ENCODE measurements at regions not wholly inside any gene's neighbourhood (a gene's known extent, or its start where the extent isn't known, plus 50 kb on each side); places are given as distances from the start of the nearest gene placed in this dataset.

DNA sequence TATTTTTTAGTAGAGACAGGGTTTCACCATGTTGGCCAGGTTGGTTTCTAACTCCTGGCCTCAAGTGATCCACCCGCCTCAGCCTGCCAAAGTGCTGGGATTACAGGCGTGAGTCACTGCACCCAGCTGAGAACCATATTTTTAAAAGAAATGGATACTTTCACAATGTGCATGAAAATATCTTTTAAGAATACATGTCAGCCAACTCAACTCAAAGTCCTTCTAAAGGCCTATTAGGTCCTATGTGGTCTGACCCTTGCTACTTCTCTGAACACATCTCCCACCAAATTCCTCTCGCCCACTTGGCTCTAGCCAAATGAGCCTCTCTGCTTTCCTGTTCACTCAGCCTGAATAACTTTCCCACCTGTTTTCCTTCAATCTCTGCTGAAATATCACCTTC lies 119.6 kb downstream of the MTX2 start:
- POLR2A ChIA-PET (ENCODE audit: low non-redundant PET): no interaction called here
- no peak overlapping the region for H3K27ac ChIP-seq
- CTCF ChIA-PET: no interaction called here
- DNase-seq (ENCODE audit: low spot score): no peak
- TF ChIP-seq, protein P1, sequence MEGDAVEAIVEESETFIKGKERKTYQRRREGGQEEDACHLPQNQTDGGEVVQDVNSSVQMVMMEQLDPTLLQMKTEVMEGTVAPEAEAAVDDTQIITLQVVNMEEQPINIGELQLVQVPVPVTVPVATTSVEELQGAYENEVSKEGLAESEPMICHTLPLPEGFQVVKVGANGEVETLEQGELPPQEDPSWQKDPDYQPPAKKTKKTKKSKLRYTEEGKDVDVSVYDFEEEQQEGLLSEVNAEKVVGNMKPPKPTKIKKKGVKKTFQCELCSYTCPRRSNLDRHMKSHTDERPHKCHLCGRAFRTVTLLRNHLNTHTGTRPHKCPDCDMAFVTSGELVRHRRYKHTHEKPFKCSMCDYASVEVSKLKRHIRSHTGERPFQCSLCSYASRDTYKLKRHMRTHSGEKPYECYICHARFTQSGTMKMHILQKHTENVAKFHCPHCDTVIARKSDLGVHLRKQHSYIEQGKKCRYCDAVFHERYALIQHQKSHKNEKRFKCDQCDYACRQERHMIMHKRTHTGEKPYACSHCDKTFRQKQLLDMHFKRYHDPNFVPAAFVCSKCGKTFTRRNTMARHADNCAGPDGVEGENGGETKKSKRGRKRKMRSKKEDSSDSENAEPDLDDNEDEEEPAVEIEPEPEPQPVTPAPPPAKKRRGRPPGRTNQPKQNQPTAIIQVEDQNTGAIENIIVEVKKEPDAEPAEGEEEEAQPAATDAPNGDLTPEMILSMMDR (conservative IDR thresholded peaks at IDR 0.05; ENCODE audit: low read depth): no peak

DNA sequence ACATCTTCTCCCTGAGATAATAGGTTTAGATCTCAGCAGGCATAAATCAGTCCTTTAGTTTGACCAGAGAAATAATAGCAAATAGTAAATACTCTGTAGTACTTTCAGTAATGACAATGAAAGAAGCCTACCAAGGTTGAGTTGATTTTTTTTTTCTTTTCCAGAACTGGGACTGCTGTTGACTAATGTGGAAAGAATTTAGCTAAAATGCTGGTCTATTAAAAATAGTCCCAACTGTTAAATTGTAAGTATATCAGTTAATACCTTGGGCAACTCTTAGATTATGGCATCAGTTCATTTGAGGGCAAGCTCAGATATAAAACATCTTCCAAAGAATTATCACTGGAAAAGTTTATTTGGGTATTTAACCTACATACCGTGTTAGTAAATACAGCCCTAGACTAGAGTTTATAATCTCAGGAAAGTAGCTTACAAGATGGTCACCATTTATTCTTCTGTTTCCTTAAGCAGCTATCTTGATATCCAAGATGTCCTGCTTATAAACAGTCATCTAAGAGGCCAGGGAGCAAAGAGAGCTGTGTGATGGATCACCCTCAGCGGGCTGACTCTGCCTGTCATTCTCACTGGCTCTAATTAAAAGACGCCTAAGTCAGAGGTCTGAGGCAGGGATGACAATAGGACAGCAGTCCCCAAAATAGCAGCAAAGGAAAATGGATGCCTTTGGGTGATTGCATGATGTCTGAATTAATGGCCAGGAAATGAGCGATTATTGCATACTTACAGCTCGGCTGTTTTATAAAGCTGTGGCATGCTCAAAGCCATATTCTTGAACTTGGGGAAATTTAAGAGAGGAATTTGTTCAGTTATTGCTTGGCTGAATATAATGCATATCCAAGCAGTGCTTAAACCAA lies 121.3 kb downstream of the MTX2 start:
- TF ChIP-seq, protein P1 (conservative IDR thresholded peaks at IDR 0.05; ENCODE audit: low read depth): no peak
- ChIA-PET POLR2A (ENCODE audit: low non-redundant PET) (no interaction called here), CTCF (no interaction called here)
- no peak for DNase-seq (ENCODE audit: low spot score)
- H3K27ac ChIP-seq: no peak overlapping the region

DNA sequence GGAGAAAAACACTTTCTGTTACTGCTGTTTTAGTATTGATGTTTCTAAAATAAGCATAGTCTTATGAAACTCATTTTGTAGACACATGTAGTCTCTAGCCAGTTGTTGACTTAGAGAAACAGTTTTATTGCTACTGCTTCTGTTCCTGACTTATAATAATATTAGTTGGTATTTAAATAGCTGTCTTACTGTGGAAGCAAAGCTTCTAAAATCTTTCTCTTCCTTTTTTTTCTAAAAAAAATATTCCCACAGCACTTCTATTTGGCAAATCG lies 121.8 kb downstream of the MTX2 start:
- ChIA-PET POLR2A (ENCODE audit: low non-redundant PET) (no interaction called here), CTCF (no interaction called here)
- TF ChIP-seq, protein P1 (conservative IDR thresholded peaks at IDR 0.05; ENCODE audit: low read depth): no peak
- no peak for DNase-seq (ENCODE audit: low spot score)
- H3K27ac ChIP-seq: no peak overlapping the region

DNA sequence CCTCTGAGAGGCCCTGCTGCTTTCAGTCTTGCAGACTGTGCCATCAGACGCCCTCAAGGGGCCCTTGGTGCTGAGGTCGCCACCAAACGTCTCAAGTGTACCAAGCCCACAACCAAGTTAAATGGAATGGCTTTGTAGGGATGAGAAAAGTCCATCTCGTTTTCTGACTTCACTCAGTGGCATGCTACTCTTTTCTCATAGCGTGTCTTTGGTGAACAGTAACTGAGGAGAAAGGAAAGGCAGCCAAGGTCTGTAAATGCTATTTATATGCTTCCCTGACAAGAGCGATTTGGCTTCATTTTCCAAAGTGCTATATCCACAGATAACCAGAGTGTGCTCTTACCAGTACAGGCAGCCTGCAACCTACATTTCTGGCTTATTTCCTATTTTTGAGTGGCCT lies 123.0 kb downstream of the MTX2 start:
- TF ChIP-seq, protein P1 (conservative IDR thresholded peaks at IDR 0.05; ENCODE audit: low read depth): no peak
- CTCF ChIA-PET: no interaction called here

DNA sequence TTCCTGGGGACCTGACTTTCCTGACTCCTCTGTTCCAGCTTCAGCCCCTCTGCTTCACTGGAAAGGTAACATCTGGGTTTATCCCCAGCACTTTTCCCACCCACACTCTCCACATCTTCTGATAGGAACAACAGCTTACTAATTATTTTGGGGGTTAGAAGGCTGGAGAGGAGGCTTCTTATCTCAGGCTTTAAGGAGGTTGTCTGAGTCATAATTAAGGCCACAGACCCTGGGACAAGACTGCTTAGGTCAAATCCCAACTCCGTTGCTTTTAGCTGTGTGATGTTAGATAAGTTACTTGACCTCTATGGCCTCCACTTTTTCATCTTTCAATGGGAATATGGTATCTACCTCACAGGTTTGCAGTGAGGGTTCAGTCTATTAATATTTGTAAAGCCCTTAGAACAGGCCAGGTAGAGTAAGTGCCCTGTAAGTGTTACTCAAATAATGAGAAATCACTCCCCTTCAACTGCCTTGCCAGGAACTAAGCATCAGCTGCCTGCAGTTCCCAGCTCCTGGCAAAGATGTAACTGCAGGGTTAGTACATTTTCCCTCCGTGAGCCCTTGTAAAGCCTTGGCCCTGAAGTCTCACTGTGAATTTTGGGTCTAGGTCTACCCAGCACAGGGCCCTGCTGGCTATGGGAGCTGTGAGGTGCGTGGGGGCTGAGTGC lies 123.6 kb downstream of the MTX2 start:
- CTCF ChIA-PET: no interaction called here
- no peak overlapping the region for H3K27ac ChIP-seq
- no peak for DNase-seq (ENCODE audit: low spot score)
- POLR2A ChIA-PET (ENCODE audit: low non-redundant PET): no interaction called here
- TF ChIP-seq, protein P1 (conservative IDR thresholded peaks at IDR 0.05; ENCODE audit: low read depth): no peak

More for the DNA sequence above, 123.0 kb downstream of the MTX2 start:
- POLR2A ChIA-PET (ENCODE audit: low non-redundant PET): no interaction called here
- DNase-seq (ENCODE audit: low spot score): no peak
- H3K27ac ChIP-seq: no peak overlapping the region

DNA sequence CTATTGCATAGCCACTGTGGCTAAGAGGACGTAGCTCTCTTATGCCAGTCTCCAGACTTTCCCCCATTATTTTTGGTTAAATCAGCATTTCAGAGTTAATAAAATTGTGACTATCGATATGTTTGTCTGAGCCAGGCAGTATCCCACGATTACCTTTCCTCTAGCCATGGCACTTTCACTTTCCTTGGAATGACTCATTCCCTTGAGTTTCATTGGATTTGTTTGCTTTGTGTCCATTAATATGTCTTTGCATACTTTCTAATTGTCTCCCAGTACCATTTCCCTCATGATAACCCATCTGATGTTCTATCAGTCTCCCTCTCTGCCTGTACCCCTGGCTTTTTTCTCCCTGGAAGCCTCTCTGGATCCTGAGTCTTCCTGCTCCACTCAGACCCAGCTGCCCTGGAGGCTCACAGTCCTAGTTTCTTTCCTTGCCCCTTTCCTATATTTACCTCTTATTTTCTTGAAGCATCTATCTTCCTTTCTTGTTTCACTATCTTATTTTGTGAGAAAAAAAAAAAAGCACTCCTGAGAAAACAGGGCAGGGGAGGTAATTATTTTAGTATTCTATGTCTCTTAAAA lies 126.1 kb downstream of the MTX2 start:
- POLR2A ChIA-PET (ENCODE audit: low non-redundant PET): no interaction called here
- CTCF ChIA-PET: interaction anchor here (0.6 kb wide), 1 partner anchor 233 kb away, joined by 3 read pairs; no protein-coding TSS in a partner anchor
- DNase-seq (ENCODE audit: low spot score): peak; percentile 4
- TF ChIP-seq, protein P1 (conservative IDR thresholded peaks at IDR 0.05; ENCODE audit: low read depth): no peak
- no peak overlapping the region for H3K27ac ChIP-seq

All from RWPE1 (cell line).